Tibial nerve (tissue), 4 donors: ENCODE measurements at regions not wholly inside any gene's neighbourhood (a gene's known extent, or its start where the extent isn't known, plus 50 kb on each side); places are given as distances from the start of the nearest gene placed in this dataset.

ENCODE experiments used
- DNase-seq, 2 donors: peaks; one replicate each; pipeline ENCODE4 v3.0.0-alpha.2; 2019; ENCODE audit warnings: low spot score in 2 of 2
- H3K27ac ChIP-seq, 4 donors: fragments of 200-600 bp; sonication (generic) in 3 of 4; one replicate each; pipeline ENCODE4 v1.5.1; 2017 to 2019; ENCODE audit warnings: mild to moderate bottlenecking in 1 of 4
- H3K27me3 ChIP-seq, 2 donors: fragments of 200-600 bp; sonication (generic) in 1 of 2; one replicate each; pipeline versions ENCODE4 v1.5.1 to v1.6.0; 2017 to 2019
- H3K36me3 ChIP-seq, 3 donors: fragments of 200-600 bp; sonication (generic); one replicate each; pipeline ENCODE4 v1.5.1; 2018 to 2019
- H3K4me1 ChIP-seq, 4 donors: fragments of 200-600 bp; sonication (generic) in 3 of 4; one replicate each; pipeline ENCODE4 v1.5.1; 2017 to 2019
- H3K4me3 ChIP-seq, 4 donors: fragments of 200-600 bp; sonication (generic) in 3 of 4; one replicate each; pipeline ENCODE4 v1.5.1; 2017 to 2019; ENCODE audit warnings: mild to moderate bottlenecking in 1 of 4, moderate library complexity in 1 of 4
- H3K9me3 ChIP-seq, 4 donors: fragments of 200-600 bp; sonication (generic) in 3 of 4; one replicate each; pipeline ENCODE4 v1.5.1; 2017 to 2019
- EP300 ChIP-seq, 2 donors: sonication (generic); formaldehyde crosslinking; IDR thresholded peaks; one replicate each; pipeline ENCODE4 v1.6.1; 2017; ENCODE audit warnings: antibody characterized with exemption in 2 of 2, mild to moderate bottlenecking in 1 of 2
- POLR2A ChIP-seq, 2 donors: fragments of 450-650 bp; IDR thresholded peaks; one replicate each; pipeline ENCODE4 v1.6.1; 2017; ENCODE audit warnings: antibody characterized with exemption in 2 of 2, mild to moderate bottlenecking in 2 of 2, moderate library complexity in 2 of 2
- WGBS, 2 donors: methylation state at CpG; one replicate each; pipeline ENCODE4 v1.1.5; 2018; 5-methylcytosine and 5-hydroxymethylcytosine counted together
- TF ChIP-seq, protein P1 (sequence below), 5 experiments: fragments of 200-600 bp in 3 of 5; fragments of 450-650 bp in 2 of 5; sonication (generic) in 3 of 5; IDR thresholded peaks; one replicate each; pipeline ENCODE4 v1.5.1; 2016 to 2019; ENCODE audit warnings: antibody characterized with exemption in 5 of 5, mild to moderate bottlenecking in 3 of 5, moderate library complexity in 2 of 5

DNA sequence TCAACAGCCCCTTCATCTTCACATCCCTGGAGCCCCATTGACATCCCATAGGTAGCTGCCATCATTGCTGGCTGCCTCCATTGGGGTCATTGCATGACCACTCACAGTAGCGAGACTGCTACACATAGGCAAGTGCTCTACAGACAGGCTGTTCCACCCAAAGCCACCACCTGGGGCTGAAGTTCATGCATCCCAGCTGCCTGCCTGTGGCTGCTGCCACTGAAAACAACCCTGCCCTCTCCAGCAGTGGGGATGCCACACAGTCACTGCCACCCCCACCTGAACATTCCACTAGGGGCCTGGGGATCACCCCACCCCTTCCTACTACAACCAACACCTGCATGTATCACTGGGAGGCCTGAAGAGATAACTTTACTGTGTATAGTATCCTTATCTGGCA lies 59.5 kb upstream of the CTAGE1 start:
- Histone ChIP-seq H3K4me1 (peaks cover 0 to 2% (median 1%) of the 10 kb centered on the region in 4 donors), H3K27ac (no peak overlapping the region), H3K4me3 (no peak overlapping the region), H3K27me3 (no peaks in the 10 kb centered on the region), H3K36me3 (no peaks in the 10 kb centered on the region), H3K9me3 (no peaks in the 10 kb centered on the region)
- TF ChIP-seq EP300 (IDR thresholded peaks at IDR 0.05) (no peak), POLR2A (IDR thresholded peaks at IDR 0.05) (no peak)
- TF ChIP-seq, protein P1, sequence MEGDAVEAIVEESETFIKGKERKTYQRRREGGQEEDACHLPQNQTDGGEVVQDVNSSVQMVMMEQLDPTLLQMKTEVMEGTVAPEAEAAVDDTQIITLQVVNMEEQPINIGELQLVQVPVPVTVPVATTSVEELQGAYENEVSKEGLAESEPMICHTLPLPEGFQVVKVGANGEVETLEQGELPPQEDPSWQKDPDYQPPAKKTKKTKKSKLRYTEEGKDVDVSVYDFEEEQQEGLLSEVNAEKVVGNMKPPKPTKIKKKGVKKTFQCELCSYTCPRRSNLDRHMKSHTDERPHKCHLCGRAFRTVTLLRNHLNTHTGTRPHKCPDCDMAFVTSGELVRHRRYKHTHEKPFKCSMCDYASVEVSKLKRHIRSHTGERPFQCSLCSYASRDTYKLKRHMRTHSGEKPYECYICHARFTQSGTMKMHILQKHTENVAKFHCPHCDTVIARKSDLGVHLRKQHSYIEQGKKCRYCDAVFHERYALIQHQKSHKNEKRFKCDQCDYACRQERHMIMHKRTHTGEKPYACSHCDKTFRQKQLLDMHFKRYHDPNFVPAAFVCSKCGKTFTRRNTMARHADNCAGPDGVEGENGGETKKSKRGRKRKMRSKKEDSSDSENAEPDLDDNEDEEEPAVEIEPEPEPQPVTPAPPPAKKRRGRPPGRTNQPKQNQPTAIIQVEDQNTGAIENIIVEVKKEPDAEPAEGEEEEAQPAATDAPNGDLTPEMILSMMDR (IDR thresholded peaks at IDR 0.05), result no peak
- DNase-seq, result no peak
- WGBS, 2 donors, result 80 to 100% methylated on average over 1 of the region's 1 CpG

DNA sequence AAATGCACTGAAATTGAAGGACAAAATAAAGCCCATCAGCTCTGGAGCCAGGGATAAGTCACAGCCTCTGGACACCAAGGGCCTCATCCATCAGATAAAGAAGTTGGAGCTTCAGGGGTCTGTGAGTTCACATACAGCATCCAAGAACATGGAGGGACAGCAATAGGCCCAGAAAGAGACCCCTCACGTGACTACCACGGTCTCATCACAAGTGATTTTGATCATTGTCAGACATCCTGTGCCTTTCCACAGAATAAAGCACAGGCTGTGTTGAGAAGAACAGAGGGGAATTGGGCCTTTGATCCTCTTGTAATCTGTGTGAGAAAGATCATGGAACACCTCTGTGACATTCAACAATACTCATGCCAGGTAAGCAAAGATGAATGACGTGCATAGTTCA lies 65.2 kb upstream of the CTAGE1 start:
- WGBS, 2 donors, result 88 to 90% methylated on average over 3 of the region's 3 CpGs
- H3K9me3 ChIP-seq, result no peaks in the 10 kb centered on the region
- no peaks in the 10 kb centered on the region for H3K36me3 ChIP-seq
- no peak overlapping the region for H3K4me3 ChIP-seq
- no peak overlapping the region for H3K27ac ChIP-seq
- H3K4me1 ChIP-seq, result no peaks in the 10 kb centered on the region
- TF ChIP-seq POLR2A (IDR thresholded peaks at IDR 0.05), result no peak
- TF ChIP-seq EP300 (IDR thresholded peaks at IDR 0.05), result no peak
- TF ChIP-seq, protein P1 (IDR thresholded peaks at IDR 0.05), result no peak
- no peak for DNase-seq
- H3K27me3 ChIP-seq, result no peaks in the 10 kb centered on the region

GRCh38 chr18:22483407-22483806 lies 65.7 kb upstream of the CTAGE1 start:
- no peaks in the 10 kb centered on the region for H3K4me1 ChIP-seq
- no peak overlapping the region for H3K4me3 ChIP-seq
- DNase-seq, result no peak
- no peaks in the 10 kb centered on the region for H3K9me3 ChIP-seq
- no peak overlapping the region for H3K27ac ChIP-seq
- H3K36me3 ChIP-seq, result no peaks in the 10 kb centered on the region
- TF ChIP-seq, protein P1 (IDR thresholded peaks at IDR 0.05), result no peak
- TF ChIP-seq EP300 (IDR thresholded peaks at IDR 0.05), result no peak
- no peaks in the 10 kb centered on the region for H3K27me3 ChIP-seq
- WGBS, 2 donors, result 78 to 80% methylated on average over 5 of the region's 5 CpGs

DNA sequence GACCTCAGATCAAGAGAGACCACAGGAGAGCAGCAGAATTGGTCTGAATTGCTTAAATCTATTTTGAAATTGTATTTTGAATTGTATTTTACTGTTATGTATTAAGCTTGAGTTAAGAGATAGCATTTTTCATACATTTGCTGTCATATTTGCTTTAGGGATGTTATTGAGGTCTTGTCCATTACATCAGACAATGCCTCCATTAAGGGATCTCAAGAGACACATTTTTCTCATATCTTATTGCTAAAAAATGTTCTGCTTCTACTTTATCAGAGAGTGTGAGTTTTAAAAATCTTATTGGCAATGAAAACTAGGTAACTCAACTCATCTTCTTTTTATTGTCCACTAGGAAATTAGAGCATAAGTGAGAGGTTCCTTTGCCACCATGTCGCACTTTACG lies 66.8 kb upstream of the CTAGE1 start:
- H3K36me3 ChIP-seq, result no peaks in the 10 kb centered on the region
- H3K4me1 ChIP-seq, result peaks cover 0 to 4% (median 0%) of the 10 kb centered on the region in 4 donors
- H3K9me3 ChIP-seq, result no peaks in the 10 kb centered on the region
- TF ChIP-seq, protein P1 (IDR thresholded peaks at IDR 0.05), result no peak
- TF ChIP-seq POLR2A (IDR thresholded peaks at IDR 0.05) (no peak), EP300 (IDR thresholded peaks at IDR 0.05) (no peak)
- no peak overlapping the region for H3K27ac ChIP-seq
- no peak overlapping the region for H3K4me3 ChIP-seq
- H3K27me3 ChIP-seq, result no peaks in the 10 kb centered on the region
- 86 to 94% methylated on average over 2 of the region's 2 CpGs for WGBS, 2 donors
- DNase-seq, result no peak

DNA sequence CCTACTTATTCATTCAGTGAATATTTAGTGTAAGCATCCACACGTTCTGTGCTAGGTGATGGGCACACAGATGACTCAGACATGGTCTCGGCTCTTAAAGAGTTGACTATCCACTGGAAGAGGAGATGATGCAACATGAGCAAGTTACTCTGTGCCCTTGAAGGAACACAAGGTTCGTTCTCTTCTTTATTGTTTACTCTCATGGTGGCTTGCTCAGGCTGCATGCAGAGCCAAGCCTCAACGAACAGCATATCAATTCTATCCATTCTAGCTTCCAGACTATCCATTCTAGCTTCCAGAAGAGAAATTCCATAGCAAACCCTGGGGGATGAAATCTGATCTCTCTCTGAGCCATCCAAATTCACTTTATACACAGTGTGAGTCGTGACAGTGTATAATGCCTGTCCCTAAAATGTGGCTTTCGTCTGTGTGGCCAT lies 68.1 kb upstream of the CTAGE1 start:
- no peak for TF ChIP-seq EP300 (IDR thresholded peaks at IDR 0.05)
- TF ChIP-seq, protein P1 (IDR thresholded peaks at IDR 0.05), result no peak
- TF ChIP-seq POLR2A (IDR thresholded peaks at IDR 0.05), result no peak
- no peaks in the 10 kb centered on the region for H3K9me3 ChIP-seq
- no peak overlapping the region for H3K4me3 ChIP-seq
- no peak for DNase-seq
- 53 to 64% methylated on average over 6 of the region's 6 CpGs for WGBS, 2 donors
- no peaks in the 10 kb centered on the region for H3K36me3 ChIP-seq
- no peak overlapping the region for H3K27ac ChIP-seq
- peaks cover 0 to 4% (median 0%) of the 10 kb centered on the region in 4 donors for H3K4me1 ChIP-seq
- no peaks in the 10 kb centered on the region for H3K27me3 ChIP-seq
